GM12873 (cell line): ENCODE measurements at regions not wholly inside any gene's neighbourhood (a gene's known extent, or its start where the extent isn't known, plus 50 kb on each side); places are given as distances from the start of the nearest gene placed in this dataset.

ENCODE experiments used
- CTCF ChIP-seq: IDR thresholded peaks from 2 replicates; pipeline ENCODE4 v1.5.1; 2012; ENCODE audit warnings: low read depth, mild to moderate bottlenecking, moderate library complexity, low read length, control low read depth; ENCODE audit not compliant: insufficient read depth; ENCODE audit errors: missing control alignments

- TF ChIP-seq CTCF, result peak; percentile 65
Measured at GRCh38 chr11:110376711-110377324, 52.9 kb upstream of the FDX1 start.

DNA sequence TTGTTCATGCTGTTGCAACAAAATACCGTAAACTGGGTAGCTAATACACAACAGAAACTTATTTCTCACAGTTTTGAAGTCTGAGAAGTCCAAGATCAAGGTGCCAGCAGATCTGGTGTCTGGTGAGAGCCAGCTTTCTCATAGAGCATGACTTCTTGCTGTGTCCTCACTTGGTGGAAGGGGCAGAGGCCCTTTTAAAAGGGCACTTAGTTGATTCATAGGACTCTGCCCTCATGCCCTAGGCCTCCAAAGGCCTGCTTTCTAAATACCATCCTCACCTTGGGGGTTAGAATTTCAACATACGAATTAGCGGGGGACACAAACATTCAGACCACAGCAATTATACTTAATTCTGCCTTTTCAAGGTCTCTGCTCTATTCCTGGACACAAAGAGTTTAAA lies 52.3 kb upstream of the FDX1 start:
- no peak for TF ChIP-seq CTCF

GRCh38 chr11:110379261-110379660 lies 50.5 kb upstream of the FDX1 start:
- no peak for TF ChIP-seq CTCF

GRCh38 chr11:110379936-110380335 lies 49.8 kb upstream of the FDX1 start:
- no peak for TF ChIP-seq CTCF
